ENCODE measurements at regions not wholly inside any gene's neighbourhood (a gene's known extent, or its start where the extent isn't known, plus 50 kb on each side); places are given as distances from the start of the nearest gene placed in this dataset.

GRCh38 chr2:128402911-128403670, 84.4 kb upstream of the HS6ST1 start:
- DNase-seq, result no peak

- no peak for DNase-seq
Observed at GRCh38 chr2:128403814-128404708, 85.4 kb upstream of the HS6ST1 start.

GRCh38 chr2:128404709-128405466, 86.2 kb upstream of the HS6ST1 start:
- no peak for DNase-seq

- no peak for DNase-seq
Observed at GRCh38 chr2:128405467-128405900, 86.8 kb upstream of the HS6ST1 start.

GRCh38 chr2:128405981-128406613, 87.4 kb upstream of the HS6ST1 start:
- DNase-seq, result no peak

- DNase-seq, result no peak
Observed at GRCh38 chr2:128406736-128407554, 88.3 kb upstream of the HS6ST1 start.

GRCh38 chr2:128408349-128409305, 90.0 kb upstream of the HS6ST1 start:
- no peak for DNase-seq

GRCh38 chr2:128409326-128410034, 90.8 kb upstream of the HS6ST1 start:
- DNase-seq, result no peak

GRCh38 chr2:128410035-128410757, 91.5 kb upstream of the HS6ST1 start:
- no peak for DNase-seq

- no peak for DNase-seq
Observed at GRCh38 chr2:128410758-128411215, 92.1 kb upstream of the HS6ST1 start.

- no peak for DNase-seq
Observed at GRCh38 chr2:128411431-128411830, 92.8 kb upstream of the HS6ST1 start.

- no peak for DNase-seq
Observed at GRCh38 chr2:128412181-128412871, 93.7 kb upstream of the HS6ST1 start.

GRCh38 chr2:128413014-128413717, 94.5 kb upstream of the HS6ST1 start:
- DNase-seq, result no peak

GRCh38 chr2:128413718-128414341, 95.2 kb upstream of the HS6ST1 start:
- DNase-seq, result no peak

GRCh38 chr2:128414351-128414750, 95.7 kb upstream of the HS6ST1 start:
- no peak for DNase-seq

GRCh38 chr2:128414946-128415778, 96.5 kb upstream of the HS6ST1 start:
- DNase-seq, result no peak

GRCh38 chr2:128415779-128416061, 97.1 kb upstream of the HS6ST1 start:
- DNase-seq, result no peak

All from CD4-positive, alpha-beta T cell treated with Interleukin-17A for 4 hours (primary cell).